ENCODE measurements at regions not wholly inside any gene's neighbourhood (a gene's known extent, or its start where the extent isn't known, plus 50 kb on each side); places are given as distances from the start of the nearest gene placed in this dataset.

DNA sequence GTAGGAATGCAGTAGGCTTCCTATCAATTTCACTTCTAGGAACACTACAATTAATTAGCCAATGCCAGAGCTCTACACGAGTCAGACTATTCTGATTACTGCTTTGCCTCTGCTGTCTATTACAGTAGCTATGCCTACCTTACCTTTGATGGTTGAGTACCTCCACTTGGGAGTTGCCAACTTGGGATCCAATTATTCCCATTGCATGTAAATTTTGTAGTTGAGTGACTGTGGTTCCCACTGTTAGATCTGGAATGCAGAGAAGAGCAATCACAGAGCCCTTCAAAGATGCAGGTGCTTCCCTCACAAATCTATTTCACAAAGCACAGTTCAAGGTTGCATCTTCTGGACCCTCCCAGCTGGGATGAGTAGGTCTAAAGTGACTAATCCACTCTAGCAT is 62.9 kb upstream of the AASS start:
- no peak for DNase-seq (ENCODE audit: low read depth)
- H3K4me3 ChIP-seq (ENCODE audit: control insufficient read depth, low read depth, low read length) = no peak overlapping the region
- TF ChIP-seq, protein P1, sequence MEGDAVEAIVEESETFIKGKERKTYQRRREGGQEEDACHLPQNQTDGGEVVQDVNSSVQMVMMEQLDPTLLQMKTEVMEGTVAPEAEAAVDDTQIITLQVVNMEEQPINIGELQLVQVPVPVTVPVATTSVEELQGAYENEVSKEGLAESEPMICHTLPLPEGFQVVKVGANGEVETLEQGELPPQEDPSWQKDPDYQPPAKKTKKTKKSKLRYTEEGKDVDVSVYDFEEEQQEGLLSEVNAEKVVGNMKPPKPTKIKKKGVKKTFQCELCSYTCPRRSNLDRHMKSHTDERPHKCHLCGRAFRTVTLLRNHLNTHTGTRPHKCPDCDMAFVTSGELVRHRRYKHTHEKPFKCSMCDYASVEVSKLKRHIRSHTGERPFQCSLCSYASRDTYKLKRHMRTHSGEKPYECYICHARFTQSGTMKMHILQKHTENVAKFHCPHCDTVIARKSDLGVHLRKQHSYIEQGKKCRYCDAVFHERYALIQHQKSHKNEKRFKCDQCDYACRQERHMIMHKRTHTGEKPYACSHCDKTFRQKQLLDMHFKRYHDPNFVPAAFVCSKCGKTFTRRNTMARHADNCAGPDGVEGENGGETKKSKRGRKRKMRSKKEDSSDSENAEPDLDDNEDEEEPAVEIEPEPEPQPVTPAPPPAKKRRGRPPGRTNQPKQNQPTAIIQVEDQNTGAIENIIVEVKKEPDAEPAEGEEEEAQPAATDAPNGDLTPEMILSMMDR (conservative IDR thresholded peaks at IDR 0.05; ENCODE audit: control insufficient read depth, insufficient read depth, low read depth, low read length) = no peak

DNA sequence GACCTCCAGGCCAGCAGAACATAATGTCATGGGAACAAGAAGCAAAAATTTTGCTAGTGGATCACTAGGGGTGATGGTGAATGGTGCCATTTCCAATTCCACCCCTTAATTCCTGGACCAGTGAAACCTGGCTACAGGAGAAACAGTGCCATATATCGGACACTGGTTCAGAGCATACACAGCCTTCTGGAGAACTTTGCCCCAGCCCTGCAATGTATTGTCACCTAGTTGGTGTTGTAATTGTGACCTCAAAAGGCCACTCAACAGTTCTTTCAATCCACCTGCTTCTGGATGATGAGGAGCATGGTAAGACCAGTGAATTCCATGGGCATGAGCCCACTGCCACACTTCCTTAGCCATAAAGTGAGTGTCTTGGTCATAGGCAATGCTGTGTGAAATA is 59.8 kb upstream of the AASS start:
- TF ChIP-seq, protein P1 (conservative IDR thresholded peaks at IDR 0.05; ENCODE audit: control insufficient read depth, insufficient read depth, low read depth, low read length) = no peak
- H3K4me3 ChIP-seq (ENCODE audit: control insufficient read depth, low read depth, low read length) = no peak overlapping the region

DNA sequence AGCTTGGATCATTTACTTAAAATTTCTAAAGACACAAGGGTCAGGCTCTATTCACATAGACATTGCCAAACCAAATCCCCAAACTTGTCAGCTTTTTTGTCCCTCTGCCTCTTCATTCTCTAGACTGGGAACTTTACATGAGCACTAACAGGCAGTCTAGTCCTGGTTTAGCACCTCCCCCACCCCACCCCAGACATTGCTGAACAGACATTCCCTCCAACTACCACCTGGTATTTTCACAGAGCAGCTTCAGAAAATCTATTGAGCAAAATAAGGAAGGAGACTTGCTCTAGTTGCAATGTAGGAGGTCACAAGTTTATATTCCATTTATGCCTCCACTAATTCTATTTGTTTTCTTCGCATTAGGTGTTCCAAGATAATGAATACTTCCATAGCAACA is 56.8 kb upstream of the AASS start:
- H3K4me3 ChIP-seq (ENCODE audit: control insufficient read depth, low read depth, low read length) = no peak overlapping the region
- no peak for DNase-seq (ENCODE audit: low read depth)
- TF ChIP-seq, protein P1 (conservative IDR thresholded peaks at IDR 0.05; ENCODE audit: control insufficient read depth, insufficient read depth, low read depth, low read length) = no peak

More for the DNA sequence above, 59.8 kb upstream of the AASS start:
- no peak for DNase-seq (ENCODE audit: low read depth)

DNA sequence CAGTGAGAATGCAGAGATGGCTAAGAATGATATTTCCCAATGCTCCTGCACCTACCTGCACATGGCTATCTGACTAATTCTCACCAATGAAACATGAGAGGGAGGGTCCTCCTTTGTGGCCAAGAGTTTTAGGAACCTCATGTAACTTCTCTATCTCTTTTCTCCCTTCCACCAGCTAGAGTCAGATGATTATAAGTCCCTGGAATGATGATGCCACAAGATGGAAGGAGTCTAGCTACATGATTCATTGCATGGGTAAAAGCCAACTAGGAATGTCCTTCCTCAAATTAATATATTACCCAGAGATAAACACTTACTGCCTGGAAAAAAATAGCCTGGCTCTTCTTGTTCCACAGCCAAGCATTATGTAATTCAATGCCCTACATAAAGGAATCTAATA is 55.1 kb upstream of the AASS start:
- no peak overlapping the region for H3K4me3 ChIP-seq (ENCODE audit: control insufficient read depth, low read depth, low read length)
- TF ChIP-seq, protein P1 (conservative IDR thresholded peaks at IDR 0.05; ENCODE audit: control insufficient read depth, insufficient read depth, low read depth, low read length) = no peak
- peak; percentile 17 for DNase-seq (ENCODE audit: low read depth)

DNA sequence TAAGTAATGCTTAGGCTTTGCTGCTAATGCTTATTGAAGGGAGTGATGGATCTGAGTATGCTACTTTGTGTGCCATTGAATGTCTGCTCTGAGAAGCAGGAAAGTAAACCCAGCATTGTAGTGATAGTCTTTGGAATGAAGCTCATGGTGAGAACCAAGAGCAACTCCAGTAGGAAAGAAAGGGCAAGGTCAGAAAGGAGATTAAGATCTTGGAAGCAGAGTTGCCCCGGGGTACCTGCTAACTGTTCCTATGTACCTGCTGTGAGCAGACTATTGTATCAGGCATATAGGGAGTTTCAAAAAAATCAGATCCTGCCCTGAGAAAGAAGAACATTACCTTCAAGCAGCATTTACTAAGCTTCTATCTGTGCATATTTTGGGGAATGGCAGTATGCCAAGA is 54.5 kb upstream of the AASS start:
- TF ChIP-seq, protein P1 (conservative IDR thresholded peaks at IDR 0.05; ENCODE audit: control insufficient read depth, insufficient read depth, low read depth, low read length) = no peak
- DNase-seq (ENCODE audit: low read depth) = no peak
- no peak overlapping the region for H3K4me3 ChIP-seq (ENCODE audit: control insufficient read depth, low read depth, low read length)

Measured in fibroblast of mammary gland (primary cell).